ENCODE measurements at regions not wholly inside any gene's neighbourhood (a gene's known extent, or its start where the extent isn't known, plus 50 kb on each side); places are given as distances from the start of the nearest gene placed in this dataset.

GRCh38 chr1:62981434-62981833, 197.5 kb downstream of the ATG4C start:
- H3K4me3 ChIP-seq = no peak overlapping the region
- ChIA-PET CTCF (no interaction called here), POLR2A (ENCODE audit: unreplicated experiment) (no interaction called here)
- H3K27me3 ChIP-seq (ENCODE audit: insufficient read depth, low read depth) = peaks cover 96% of the 10 kb centered on the region
- H3K79me2 ChIP-seq (ENCODE audit: low read depth) = no peaks in the 10 kb centered on the region
- no peak overlapping the region for H3K4me2 ChIP-seq
- no peaks in the 10 kb centered on the region for H3K9me2 ChIP-seq (ENCODE audit: insufficient read depth)
- DNase-seq = no peak
- no peaks in the 10 kb centered on the region for H3K9me3 ChIP-seq (ENCODE audit: insufficient read depth, low read depth)
- no TSS peak for BruUV-seq (replicated peaks)
- H3K27ac ChIP-seq = no peak overlapping the region
- no peaks in the 10 kb centered on the region for H3K36me3 ChIP-seq (ENCODE audit: low read depth)
- intact Hi-C loops (cut with micrococcal nuclease; ENCODE audit: unreplicated experiment) = no loop called here
- H3F3A ChIP-seq (ENCODE audit: insufficient read depth, low read depth) = no peaks in the 10 kb centered on the region
- TF ChIP-seq EZH2 (IDR thresholded peaks at IDR 0.05; ENCODE audit: low read depth) = no peak
- TF ChIP-seq CTCF (conservative IDR thresholded peaks at IDR 0.05) = no peak
- no peaks in the 10 kb centered on the region for H3K4me1 ChIP-seq (replicated peaks; ENCODE audit: insufficient read depth)
- H2AFZ ChIP-seq = no peak overlapping the region
- no peaks in the 10 kb centered on the region for H4K20me1 ChIP-seq (ENCODE audit: insufficient read depth)

- H3K27me3 ChIP-seq (ENCODE audit: insufficient read depth, low read depth) = peaks cover 79% of the 10 kb centered on the region
- CTCF ChIA-PET = no interaction called here
- no peak overlapping the region for H3K27ac ChIP-seq
- H3K36me3 ChIP-seq (ENCODE audit: low read depth) = no peaks in the 10 kb centered on the region
- intact Hi-C loops (cut with micrococcal nuclease; ENCODE audit: unreplicated experiment) = no loop called here
- no peak for DNase-seq
- H3K9me3 ChIP-seq (ENCODE audit: insufficient read depth, low read depth) = no peaks in the 10 kb centered on the region
- H3F3A ChIP-seq (ENCODE audit: insufficient read depth, low read depth) = no peaks in the 10 kb centered on the region
- H4K20me1 ChIP-seq (ENCODE audit: insufficient read depth) = no peaks in the 10 kb centered on the region
- H3K4me1 ChIP-seq (replicated peaks; ENCODE audit: insufficient read depth) = no peaks in the 10 kb centered on the region
- no peaks in the 10 kb centered on the region for H3K9me2 ChIP-seq (ENCODE audit: insufficient read depth)
- H2AFZ ChIP-seq = no peak overlapping the region
- no TSS peak for BruUV-seq (replicated peaks)
- H3K79me2 ChIP-seq (ENCODE audit: low read depth) = no peaks in the 10 kb centered on the region
- POLR2A ChIA-PET (ENCODE audit: unreplicated experiment) = no interaction called here
- no peak overlapping the region for H3K4me3 ChIP-seq
- TF ChIP-seq CTCF (conservative IDR thresholded peaks at IDR 0.05) = no peak
- no peak overlapping the region for H3K4me2 ChIP-seq
Observed at GRCh38 chr1:62988867-62989266, 204.9 kb downstream of the ATG4C start.

- Histone ChIP-seq H3K9me3 (ENCODE audit: insufficient read depth, low read depth) (no peaks in the 10 kb centered on the region), H3K36me3 (ENCODE audit: low read depth) (no peaks in the 10 kb centered on the region), H3K4me3 (no peak overlapping the region), H3K79me2 (ENCODE audit: low read depth) (no peaks in the 10 kb centered on the region), H3K4me1 (replicated peaks; ENCODE audit: insufficient read depth) (no peaks in the 10 kb centered on the region), H4K20me1 (ENCODE audit: insufficient read depth) (no peaks in the 10 kb centered on the region), H3F3A (ENCODE audit: insufficient read depth, low read depth) (no peaks in the 10 kb centered on the region), H3K27me3 (ENCODE audit: insufficient read depth, low read depth) (peaks cover 80% of the 10 kb centered on the region), H3K27ac (no peak overlapping the region), H3K9me2 (ENCODE audit: insufficient read depth) (no peaks in the 10 kb centered on the region), H3K4me2 (no peak overlapping the region), H2AFZ (no peak overlapping the region)
- ChIA-PET POLR2A (ENCODE audit: unreplicated experiment) (no interaction called here), CTCF (no interaction called here)
- intact Hi-C loops (cut with micrococcal nuclease; ENCODE audit: unreplicated experiment) = no loop called here
- no peak for DNase-seq
- BruUV-seq (replicated peaks) = no TSS peak
- TF ChIP-seq EZH2 (IDR thresholded peaks at IDR 0.05; ENCODE audit: low read depth) = no peak
- TF ChIP-seq CTCF (conservative IDR thresholded peaks at IDR 0.05) = no peak
Observed at GRCh38 chr1:62989497-62989896, 205.6 kb downstream of the ATG4C start.
